ENCODE measurements at regions not wholly inside any gene's neighbourhood (a gene's known extent, or its start where the extent isn't known, plus 50 kb on each side); places are given as distances from the start of the nearest gene placed in this dataset.

- 89 to 92% methylated on average over 2 of the region's 2 CpGs for WGBS, 2 donors
Measured at GRCh38 chr9:13534006-13534405, 254.5 kb upstream of the MPDZ start.

GRCh38 chr9:13532407-13532806 lies 252.9 kb upstream of the MPDZ start:
- WGBS, 2 donors: 46 to 50% methylated on average over 2 of the region's 2 CpGs
- no peak overlapping the region for H3K27ac ChIP-seq
- peaks cover 0 to 7% (median 0%) of the 10 kb centered on the region in 4 donors for H3K4me1 ChIP-seq
- intact Hi-C loops (cut with DNase I): no loop called here
- TF ChIP-seq EP300 (IDR thresholded peaks at IDR 0.05): no peak
- TF ChIP-seq POLR2AphosphoS5 (IDR thresholded peaks at IDR 0.05): no peak
- no peak for TF ChIP-seq POLR2A (IDR thresholded peaks at IDR 0.05)
- TF ChIP-seq CTCF (IDR thresholded peaks at IDR 0.05): no peak
- no peaks in the 10 kb centered on the region for H3K9me3 ChIP-seq
- no peak for DNase-seq
- H3K4me3 ChIP-seq: no peak overlapping the region
- no peaks in the 10 kb centered on the region for H3K36me3 ChIP-seq
- no peaks in the 10 kb centered on the region for H3K27me3 ChIP-seq

More at GRCh38 chr9:13534006-13534405, 254.5 kb upstream of the MPDZ start:
- H3K27me3 ChIP-seq: no peaks in the 10 kb centered on the region
- no peak for TF ChIP-seq CTCF (IDR thresholded peaks at IDR 0.05)
- no peak for TF ChIP-seq POLR2A (IDR thresholded peaks at IDR 0.05)
- TF ChIP-seq EP300 (IDR thresholded peaks at IDR 0.05): no peak
- no peak for TF ChIP-seq POLR2AphosphoS5 (IDR thresholded peaks at IDR 0.05)
- no peak overlapping the region for H3K27ac ChIP-seq
- no peak for DNase-seq
- peaks cover 0 to 7% (median 0%) of the 10 kb centered on the region in 4 donors for H3K4me1 ChIP-seq
- no peaks in the 10 kb centered on the region for H3K36me3 ChIP-seq
- H3K4me3 ChIP-seq: no peak overlapping the region
- intact Hi-C loops (cut with DNase I): no loop called here
- H3K9me3 ChIP-seq: no peaks in the 10 kb centered on the region

GRCh38 chr9:13529321-13530104 lies 250.0 kb upstream of the MPDZ start:
- DNase-seq: no peak
- Histone ChIP-seq H3K27me3 (no peaks in the 10 kb centered on the region), H3K36me3 (no peaks in the 10 kb centered on the region), H3K9me3 (no peaks in the 10 kb centered on the region), H3K4me1 (peaks cover 0 to 23% (median 6%) of the 10 kb centered on the region in 4 donors), H3K27ac (no peak overlapping the region), H3K4me3 (no peak overlapping the region)
- TF ChIP-seq CTCF (IDR thresholded peaks at IDR 0.05): no peak
- no peak for TF ChIP-seq EP300 (IDR thresholded peaks at IDR 0.05)
- TF ChIP-seq POLR2AphosphoS5 (IDR thresholded peaks at IDR 0.05): no peak
- TF ChIP-seq POLR2A (IDR thresholded peaks at IDR 0.05): no peak
- 65 to 71% methylated on average over 6 of the region's 6 CpGs for WGBS, 2 donors
- intact Hi-C loops (cut with DNase I): no loop called here

GRCh38 chr9:13524245-13524644 lies 244.8 kb upstream of the MPDZ start:
- WGBS, 2 donors: 82 to 87% methylated on average over 9 of the region's 9 CpGs
- Histone ChIP-seq H3K27ac (no peak overlapping the region), H3K27me3 (no peaks in the 10 kb centered on the region), H3K9me3 (no peaks in the 10 kb centered on the region), H3K36me3 (no peaks in the 10 kb centered on the region), H3K4me1 (peaks cover 0 to 17% (median 6%) of the 10 kb centered on the region in 4 donors), H3K4me3 (no peak overlapping the region)
- intact Hi-C loops (cut with DNase I): no loop called here
- no peak for DNase-seq
- no peak for TF ChIP-seq EP300 (IDR thresholded peaks at IDR 0.05)
- TF ChIP-seq CTCF (IDR thresholded peaks at IDR 0.05): no peak
- no peak for TF ChIP-seq POLR2A (IDR thresholded peaks at IDR 0.05)
- no peak for TF ChIP-seq POLR2AphosphoS5 (IDR thresholded peaks at IDR 0.05)

Data from sigmoid colon (tissue), 6 donors.